ENCODE measurements at regions not wholly inside any gene's neighbourhood (a gene's known extent, or its start where the extent isn't known, plus 50 kb on each side); places are given as distances from the start of the nearest gene placed in this dataset.
"Not testable (repeated sequence)": the region's sequence is repeated elsewhere in the genome, so short reads cannot be mapped to it uniquely, and the experiment has no call there.

GRCh38 chrX:77061022-77061421 lies 386.2 kb upstream of the FGF16 start:
- Histone ChIP-seq H3K4me3 (no peak overlapping the region), H3K27ac (no peak overlapping the region), H3K9me3 (no peaks in the 10 kb centered on the region), H3K4me1 (no peaks in the 10 kb centered on the region), H3K27me3 (no peaks in the 10 kb centered on the region), H3K36me3 (no peaks in the 10 kb centered on the region)
- in situ Hi-C loops (cut with MboI; ENCODE audit: low sequenced_read_pairs in 4 of 4) = no loop called here
- no peak for DNase-seq
- intact Hi-C loops (cut with DNase I; ENCODE audit: low total_unique reads) = no loop called here
- ATAC-seq = no peak
- TF ChIP-seq POLR2A (IDR thresholded peaks at IDR 0.05) (no peak), CTCF (IDR thresholded peaks at IDR 0.05 in 4 of 5, conservative IDR thresholded peaks at IDR 0.05 in 1 of 5) (no peak)

DNA sequence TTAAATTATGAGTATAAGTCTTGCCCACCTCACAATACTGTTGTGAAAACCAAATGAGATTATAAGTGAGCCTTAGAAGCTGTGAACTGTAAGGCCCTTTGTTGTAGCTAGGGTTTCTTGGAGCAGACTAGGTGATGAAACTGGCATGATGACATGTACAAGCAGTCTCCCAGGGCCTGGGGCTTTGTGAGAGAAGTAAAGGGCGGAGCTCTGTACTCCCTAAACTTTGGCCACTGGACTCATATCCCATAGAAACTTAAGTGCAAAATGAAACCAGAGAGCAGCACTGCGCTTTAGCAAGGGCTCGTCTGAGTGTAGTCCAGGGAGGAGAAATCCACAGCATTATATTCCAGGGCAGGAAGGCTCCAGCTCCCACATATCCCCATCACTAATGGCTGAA lies 385.6 kb upstream of the FGF16 start:
- DNase-seq (no peak), ATAC-seq (no peak)
- H3K9me3 ChIP-seq = no peaks in the 10 kb centered on the region
- TF ChIP-seq CTCF (IDR thresholded peaks at IDR 0.05 in 4 of 5, conservative IDR thresholded peaks at IDR 0.05 in 1 of 5) (no peak), POLR2A (IDR thresholded peaks at IDR 0.05) (no peak)
- H3K36me3 ChIP-seq = no peaks in the 10 kb centered on the region
- H3K4me3 ChIP-seq = no peak overlapping the region
- no peak overlapping the region for H3K27ac ChIP-seq
- in situ Hi-C loops (cut with MboI; ENCODE audit: low sequenced_read_pairs in 4 of 4) = no loop called here
- no peaks in the 10 kb centered on the region for H3K4me1 ChIP-seq
- H3K27me3 ChIP-seq = no peaks in the 10 kb centered on the region
- intact Hi-C loops (cut with DNase I; ENCODE audit: low total_unique reads) = no loop called here

- ATAC-seq = no peak
- no peak for DNase-seq
- no peak for TF ChIP-seq POLR2A (IDR thresholded peaks at IDR 0.05)
- TF ChIP-seq CTCF (IDR thresholded peaks at IDR 0.05 in 4 of 5, conservative IDR thresholded peaks at IDR 0.05 in 1 of 5) = no peak
- no peaks in the 10 kb centered on the region for H3K27me3 ChIP-seq
- H3K4me1 ChIP-seq = no peaks in the 10 kb centered on the region
- intact Hi-C loops (cut with DNase I; ENCODE audit: low total_unique reads) = no loop called here
- in situ Hi-C loops (cut with MboI; ENCODE audit: low sequenced_read_pairs in 4 of 4) = no loop called here
- no peaks in the 10 kb centered on the region for H3K36me3 ChIP-seq
- H3K27ac ChIP-seq = no peak overlapping the region
- H3K4me3 ChIP-seq = no peak overlapping the region
- H3K9me3 ChIP-seq = no peaks in the 10 kb centered on the region
These were observed 381.3 kb upstream of the FGF16 start for GRCh38 chrX:77065896-77066295.

DNA sequence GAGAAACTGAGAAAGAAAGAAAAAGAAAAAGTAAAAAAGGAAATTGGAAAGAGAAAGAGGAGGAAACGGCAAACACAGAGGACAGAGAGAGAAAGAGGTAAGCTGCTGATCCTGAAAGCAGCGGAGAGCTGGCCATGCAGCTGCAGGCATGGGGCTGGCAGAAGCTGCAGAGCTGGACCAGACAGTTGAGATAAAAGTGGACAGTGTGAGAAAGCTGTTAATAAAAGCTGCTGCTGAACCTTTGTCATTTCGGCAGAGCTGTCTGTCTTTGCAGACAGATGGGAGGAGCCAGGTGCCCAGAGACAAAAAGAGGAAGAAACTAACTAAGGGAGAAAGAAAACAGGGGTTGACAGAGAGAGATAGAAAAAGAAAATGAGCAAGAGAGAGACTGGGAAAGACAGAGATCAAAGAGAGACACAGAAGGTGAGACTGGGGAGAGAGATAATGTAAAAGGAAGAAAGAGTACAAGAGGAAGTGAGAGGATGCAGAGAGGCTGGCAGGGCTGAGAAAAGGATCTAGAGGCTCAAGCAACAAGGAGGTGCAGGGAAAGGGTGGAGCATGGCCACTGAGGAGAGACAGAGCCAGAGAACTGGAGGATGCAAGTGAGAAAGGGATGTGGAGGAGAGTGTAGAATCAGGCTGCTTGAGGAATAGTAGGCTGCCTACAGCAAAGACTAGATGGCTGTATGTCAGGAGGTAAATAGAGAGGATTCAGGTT lies 376.8 kb upstream of the FGF16 start:
- Histone ChIP-seq H3K4me1 (no peaks in the 10 kb centered on the region), H3K4me3 (no peak overlapping the region), H3K36me3 (no peaks in the 10 kb centered on the region), H3K27me3 (no peaks in the 10 kb centered on the region), H3K27ac (no peak overlapping the region), H3K9me3 (no peaks in the 10 kb centered on the region)
- DNase-seq (no peak), ATAC-seq (no peak)
- intact Hi-C loops (cut with DNase I; ENCODE audit: low total_unique reads) = no loop called here
- TF ChIP-seq CTCF (IDR thresholded peaks at IDR 0.05 in 4 of 5, conservative IDR thresholded peaks at IDR 0.05 in 1 of 5) (no peak), POLR2A (IDR thresholded peaks at IDR 0.05) (no peak)
- in situ Hi-C loops (cut with MboI; ENCODE audit: low sequenced_read_pairs in 4 of 4) = no loop called here

GRCh38 chrX:77076896-77077295 lies 370.3 kb upstream of the FGF16 start:
- Histone ChIP-seq H3K9me3 (no peaks in the 10 kb centered on the region), H3K4me3 (no peak overlapping the region), H3K27me3 (no peaks in the 10 kb centered on the region), H3K4me1 (no peaks in the 10 kb centered on the region), H3K36me3 (no peaks in the 10 kb centered on the region), H3K27ac (no peak overlapping the region)
- intact Hi-C loops (cut with DNase I; ENCODE audit: low total_unique reads) = no loop called here
- DNase-seq (no peak), ATAC-seq (no peak)
- in situ Hi-C loops (cut with MboI; ENCODE audit: low sequenced_read_pairs in 4 of 4) = no loop called here
- no peak for TF ChIP-seq POLR2A (IDR thresholded peaks at IDR 0.05)
- TF ChIP-seq CTCF (IDR thresholded peaks at IDR 0.05 in 4 of 5, conservative IDR thresholded peaks at IDR 0.05 in 1 of 5) = no peak

GRCh38 chrX:77081237-77081636 lies 366.0 kb upstream of the FGF16 start:
- H3K27ac ChIP-seq; H3K4me1 ChIP-seq; H3K4me3 ChIP-seq; intact Hi-C loops (cut with DNase I; ENCODE audit: low total_unique reads); H3K9me3 ChIP-seq; in situ Hi-C loops (cut with MboI; ENCODE audit: low sequenced_read_pairs in 4 of 4); ATAC-seq; DNase-seq; H3K36me3 ChIP-seq; H3K27me3 ChIP-seq: not testable (repeated sequence)
